NCI-H774 (cell line): ENCODE measurements at regions not wholly inside any gene's neighbourhood (a gene's known extent, or its start where the extent isn't known, plus 50 kb on each side); places are given as distances from the start of the nearest gene placed in this dataset.
"Not testable (repeated sequence)": the region's sequence is repeated elsewhere in the genome, so short reads cannot be mapped to it uniquely, and the experiment has no call there.

Experiments used
- DNase-seq: peaks from one replicate; lab custom pipeline; 2025; lab: John Stamatoyannopoulos, UW

DNA sequence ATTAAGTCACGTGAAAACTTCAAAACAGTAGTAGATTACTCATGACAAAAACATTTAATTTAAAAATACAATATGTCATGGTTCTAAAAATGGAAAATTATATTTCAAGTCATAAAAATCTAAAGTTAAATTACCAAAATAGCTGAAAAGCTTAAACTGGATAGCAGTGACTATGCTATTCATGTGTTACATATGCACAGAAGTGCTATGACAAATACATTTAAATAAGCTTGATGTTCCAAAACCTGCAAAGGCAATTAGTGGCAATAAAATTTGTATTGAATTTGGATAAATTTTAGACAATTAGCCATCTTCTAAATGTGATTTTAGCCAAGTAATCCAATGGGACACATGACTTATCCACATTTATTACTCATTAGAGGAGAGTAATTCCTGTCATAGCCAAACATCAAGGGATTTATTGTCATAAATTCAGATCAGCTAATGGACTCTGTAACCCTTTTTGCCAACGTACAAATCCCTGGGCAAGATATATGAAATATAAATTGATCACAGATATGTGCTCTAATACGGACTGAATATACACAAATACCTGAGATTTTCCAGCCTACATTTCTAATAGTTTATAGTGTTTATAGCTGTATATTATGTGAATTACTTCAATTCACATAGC lies 419.4 kb downstream of the ISL1 start:
- DNase-seq = no peak

DNA sequence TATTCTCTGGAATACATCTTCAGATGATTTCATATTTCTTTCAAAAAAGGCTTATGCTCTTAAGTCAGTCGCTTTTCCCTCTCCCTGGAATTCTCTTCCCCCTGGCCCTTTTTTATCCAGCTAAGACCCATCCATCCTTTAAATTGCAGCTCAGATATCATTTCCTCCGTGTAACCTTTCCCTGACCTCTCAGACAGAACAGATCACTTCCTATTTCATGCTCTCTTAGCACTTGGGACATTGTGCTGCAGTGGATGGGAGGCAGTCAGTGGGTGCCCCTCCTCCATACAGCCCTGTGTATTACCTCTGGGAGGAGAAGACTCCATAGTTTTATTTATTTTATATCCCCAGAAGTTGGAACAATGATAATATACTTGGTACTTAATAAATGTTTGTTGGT lies 423.4 kb downstream of the ISL1 start:
- no peak for DNase-seq

GRCh38 chr5:51810592-51810991 lies 427.3 kb downstream of the ISL1 start:
- no peak for DNase-seq

- no peak for DNase-seq
These were observed 428.7 kb downstream of the ISL1 start for GRCh38 chr5:51811883-51812471.

GRCh38 chr5:51814817-51815216 lies 431.6 kb downstream of the ISL1 start:
- not testable (repeated sequence) for DNase-seq

DNA sequence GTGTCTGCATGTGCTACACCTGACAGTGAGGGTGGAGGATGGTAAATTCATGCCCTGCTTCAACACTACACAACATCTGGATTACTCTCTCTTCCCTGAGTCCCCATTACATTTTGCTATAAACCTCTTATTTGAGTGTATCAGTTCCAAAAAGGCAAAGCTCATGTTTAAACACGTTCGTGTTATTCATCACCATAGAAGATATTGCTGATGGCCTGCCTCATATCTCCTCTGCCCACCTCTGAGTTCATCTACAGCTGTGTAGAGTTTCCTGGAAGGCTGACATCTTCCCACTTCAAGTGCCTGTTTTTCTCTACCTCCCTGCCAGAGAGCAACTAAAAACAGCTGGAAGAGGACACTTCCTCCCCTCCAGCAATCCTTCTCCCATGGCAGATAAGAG lies 433.2 kb downstream of the ISL1 start:
- no peak for DNase-seq

- DNase-seq = no peak
These were observed 438.4 kb downstream of the ISL1 start for GRCh38 chr5:51821697-51822096.

DNA sequence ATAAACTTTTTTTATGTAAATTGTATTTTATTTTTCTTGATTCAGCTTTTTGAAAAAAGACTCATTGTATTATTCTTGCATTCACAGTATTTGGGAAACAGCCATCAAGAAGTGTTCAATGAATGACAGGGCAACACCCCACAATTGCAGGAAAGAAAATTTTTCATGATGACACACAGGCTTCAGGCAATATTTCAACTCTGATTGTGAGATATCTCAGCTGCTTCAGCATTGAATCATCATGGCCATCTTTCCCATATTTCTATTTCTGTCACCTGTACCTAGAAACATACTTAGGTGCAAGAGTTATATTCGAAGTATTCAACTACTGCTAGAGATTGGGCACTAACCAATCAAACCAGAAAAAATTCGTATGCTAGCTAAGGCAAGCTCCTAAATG lies 446.0 kb downstream of the ISL1 start:
- no peak for DNase-seq

DNA sequence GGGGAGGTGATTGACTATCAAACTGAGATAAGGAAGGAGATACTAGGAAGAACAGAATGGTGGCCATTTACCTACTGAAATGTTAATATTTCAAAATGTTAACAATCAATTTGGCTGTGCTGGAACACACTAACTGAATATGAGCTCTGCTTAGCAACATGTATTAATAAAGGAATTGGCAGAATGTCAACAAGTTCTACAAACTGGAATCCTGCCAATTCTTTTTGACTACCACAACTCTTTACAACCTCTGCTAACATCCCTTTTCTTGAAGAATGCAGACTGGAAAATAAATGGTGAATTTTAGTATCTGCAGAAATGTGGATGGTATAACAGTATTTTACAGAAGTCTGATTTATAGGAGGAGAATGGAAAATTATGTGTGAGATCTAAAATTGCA lies 446.4 kb downstream of the ISL1 start:
- no peak for DNase-seq

DNA sequence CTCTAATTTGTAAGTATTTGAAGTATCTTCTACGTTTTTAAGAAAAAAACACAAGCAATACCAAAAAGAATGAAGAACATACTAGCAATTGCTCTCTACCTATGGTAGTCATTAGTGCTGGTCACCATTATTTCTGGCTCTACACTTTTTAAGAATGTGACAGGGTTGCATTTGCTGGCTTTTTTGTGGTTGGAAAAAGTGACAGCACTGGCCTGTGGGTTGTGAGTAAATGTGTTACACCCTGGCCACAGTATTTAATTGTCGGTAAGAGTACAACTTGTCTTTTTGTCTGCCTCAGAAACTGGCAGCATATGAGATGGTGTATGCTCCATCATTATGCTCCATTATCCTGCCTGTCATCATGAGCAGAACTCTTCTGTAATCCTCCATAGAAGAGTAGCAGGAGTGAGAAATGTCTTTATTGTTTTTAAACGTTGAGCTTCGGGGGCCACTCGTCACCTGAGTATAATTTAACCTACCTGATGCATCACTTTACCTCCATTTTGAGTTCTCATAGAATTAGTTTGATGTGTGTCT lies 449.8 kb downstream of the ISL1 start:
- no peak for DNase-seq

GRCh38 chr5:51838459-51838858 lies 455.2 kb downstream of the ISL1 start:
- no peak for DNase-seq

GRCh38 chr5:51843893-51844292 lies 460.6 kb downstream of the ISL1 start:
- no peak for DNase-seq

DNA sequence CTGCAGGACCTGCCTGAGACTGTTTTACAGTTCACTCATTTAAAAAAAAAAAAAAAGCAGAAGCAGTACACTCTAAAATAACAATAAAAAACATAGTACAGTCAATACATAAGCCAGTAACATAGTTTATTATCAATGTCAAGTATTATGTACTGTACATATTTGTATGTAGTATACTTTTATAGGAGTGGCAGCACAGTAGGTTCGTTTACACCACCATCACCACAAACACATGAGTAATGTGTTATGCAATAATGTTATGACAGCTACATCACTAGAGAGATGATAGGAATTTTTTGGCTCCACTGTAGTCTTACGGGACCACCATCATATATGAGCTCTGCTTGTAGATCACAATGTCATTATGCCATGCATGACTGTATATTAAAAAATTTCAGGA lies 462.8 kb downstream of the ISL1 start:
- DNase-seq = no peak

DNA sequence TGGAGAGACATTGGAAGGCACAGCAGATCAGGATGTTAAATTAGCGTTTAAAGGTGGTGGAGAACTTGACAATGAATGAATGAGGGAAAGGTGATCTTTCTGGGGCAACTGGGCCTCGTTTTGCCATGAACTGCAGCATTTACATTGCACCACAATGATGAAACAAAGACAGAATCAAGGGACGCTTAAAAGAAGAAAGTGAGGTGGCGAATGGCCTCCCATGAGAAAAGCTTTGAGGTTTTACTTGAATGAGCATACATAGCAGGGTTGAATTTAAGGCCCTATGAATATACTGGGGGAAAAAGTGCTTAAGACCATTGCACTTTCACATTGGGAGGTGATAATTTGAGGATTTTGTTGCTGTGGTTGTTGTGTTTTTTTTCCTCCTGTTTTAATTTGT lies 476.4 kb downstream of the ISL1 start:
- DNase-seq = no peak

- no peak for DNase-seq
These were observed 477.3 kb downstream of the ISL1 start for GRCh38 chr5:51860532-51861018.

- DNase-seq = no peak
These were observed 488.9 kb downstream of the ISL1 start for GRCh38 chr5:51872144-51872543.

- DNase-seq = no peak
These were observed 498.7 kb downstream of the ISL1 start for GRCh38 chr5:51881901-51882300.

DNA sequence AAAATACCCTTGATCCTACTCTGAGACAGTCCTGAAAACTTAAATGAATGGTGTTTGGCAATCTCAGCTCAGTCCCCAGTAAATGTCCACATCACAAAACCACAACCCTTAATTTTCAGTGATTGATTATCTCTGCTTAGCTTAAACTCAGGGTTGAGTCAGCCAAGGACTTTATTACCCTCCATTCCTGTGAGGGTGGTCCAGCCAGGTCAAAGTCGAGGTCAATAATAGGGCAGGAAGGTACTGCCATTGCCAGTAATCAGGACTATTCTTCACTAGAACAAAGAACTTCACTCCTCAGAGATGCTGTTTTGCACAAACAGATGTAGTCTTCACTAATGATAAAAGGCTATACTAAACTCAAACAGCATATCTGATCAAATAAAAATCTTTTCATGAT lies 499.4 kb downstream of the ISL1 start:
- DNase-seq = no peak

DNA sequence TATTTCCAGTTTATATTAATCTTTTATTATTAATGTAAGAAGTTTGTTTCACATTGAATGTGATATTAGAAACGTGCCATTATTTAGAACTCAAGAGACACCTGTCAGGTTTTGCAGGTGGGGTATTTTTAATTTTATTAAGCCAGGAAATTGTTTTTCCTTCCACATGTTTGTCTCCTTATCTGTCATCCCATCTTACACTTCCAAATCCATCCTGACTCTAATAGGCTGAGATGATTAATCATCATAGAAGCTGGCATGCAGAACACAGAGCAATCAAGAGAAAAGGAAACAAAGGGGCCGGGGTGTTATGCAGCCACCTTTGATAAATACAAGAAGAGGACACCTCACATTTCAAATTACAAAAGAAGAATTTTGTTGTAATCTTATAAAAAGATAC lies 506.5 kb downstream of the ISL1 start:
- peak; percentile 19 for DNase-seq

- DNase-seq = no peak
These were observed 507.3 kb downstream of the ISL1 start for GRCh38 chr5:51890435-51891116.

GRCh38 chr5:51892680-51893079 lies 509.4 kb downstream of the ISL1 start:
- DNase-seq = no peak

DNA sequence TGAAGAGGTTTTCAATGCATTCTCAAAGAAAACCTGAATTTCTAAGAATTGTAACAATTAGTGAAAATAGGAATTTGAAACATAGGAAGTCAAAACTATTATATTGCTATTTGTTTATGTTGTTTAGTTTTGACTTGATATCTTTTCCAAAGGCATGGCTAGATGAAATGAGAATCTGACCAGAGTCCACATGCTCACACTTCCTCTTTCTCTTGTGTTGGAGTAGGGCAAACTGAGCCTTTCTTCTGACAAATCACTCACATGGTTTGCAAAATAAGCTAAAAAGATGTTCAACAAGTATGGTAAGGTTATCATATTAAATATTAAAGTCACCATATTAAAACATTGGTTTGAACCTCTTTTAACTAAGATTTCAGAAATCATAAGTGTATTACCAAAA lies 512.6 kb downstream of the ISL1 start:
- DNase-seq = no peak

DNA sequence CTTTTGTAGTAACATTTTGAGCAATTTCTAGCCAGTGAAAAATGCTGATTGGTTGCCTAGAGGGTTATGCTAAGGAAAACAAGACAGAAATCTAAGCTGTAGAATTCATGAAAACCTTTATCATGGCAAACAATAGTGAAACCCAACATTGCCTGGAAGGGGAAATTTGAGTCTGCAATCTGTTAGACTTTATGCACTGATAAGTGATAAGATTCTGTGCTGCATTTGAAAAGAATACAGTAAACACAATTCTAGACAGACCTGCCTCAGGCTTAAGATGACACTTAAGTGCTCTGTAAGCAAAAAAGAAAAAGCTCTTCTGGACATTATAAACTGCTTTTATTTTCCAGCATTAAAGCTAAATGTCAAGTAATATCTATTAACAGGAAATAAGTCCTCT lies 519.3 kb downstream of the ISL1 start:
- DNase-seq = peak; percentile 5
